ENCODE measurements at regions not wholly inside any gene's neighbourhood (a gene's known extent, or its start where the extent isn't known, plus 50 kb on each side); places are given as distances from the start of the nearest gene placed in this dataset.

- Histone ChIP-seq H3K4me1 (no peaks in the 10 kb centered on the region), H3K36me3 (no peaks in the 10 kb centered on the region), H3K27ac (no peak overlapping the region), H3K27me3 (no peaks in the 10 kb centered on the region), H3K4me3 (no peak overlapping the region), H3K9me3 (no peaks in the 10 kb centered on the region)
- TF ChIP-seq POLR2AphosphoS5 (IDR thresholded peaks at IDR 0.05; ENCODE audit: insufficient read depth in 1 of 2, low read depth in 1 of 2) (no peak), POLR2A (IDR thresholded peaks at IDR 0.05) (no peak), CTCF (IDR thresholded peaks at IDR 0.05) (no peak)
- intact Hi-C loops (cut with DNase I) = no loop called here
- DNase-seq (ENCODE audit: extremely low spot score in 2 of 2) = no peak
Measured at GRCh38 chr12:68468036-68468435, 135.9 kb upstream of the MDM1 start.

GRCh38 chr12:68469113-68469512 lies 137.0 kb upstream of the MDM1 start:
- H3K4me3 ChIP-seq = no peak overlapping the region
- H3K9me3 ChIP-seq = no peaks in the 10 kb centered on the region
- no peak overlapping the region for H3K27ac ChIP-seq
- no peaks in the 10 kb centered on the region for H3K36me3 ChIP-seq
- no peaks in the 10 kb centered on the region for H3K4me1 ChIP-seq
- H3K27me3 ChIP-seq = no peaks in the 10 kb centered on the region
- intact Hi-C loops (cut with DNase I) = no loop called here
- TF ChIP-seq POLR2A (IDR thresholded peaks at IDR 0.05) (no peak), CTCF (IDR thresholded peaks at IDR 0.05) (no peak), POLR2AphosphoS5 (IDR thresholded peaks at IDR 0.05; ENCODE audit: insufficient read depth in 1 of 2, low read depth in 1 of 2) (no peak)
- no peak for DNase-seq (ENCODE audit: extremely low spot score in 2 of 2)

GRCh38 chr12:68470664-68471328 lies 138.6 kb upstream of the MDM1 start:
- Histone ChIP-seq H3K36me3 (no peaks in the 10 kb centered on the region), H3K27me3 (no peaks in the 10 kb centered on the region), H3K4me1 (no peaks in the 10 kb centered on the region), H3K9me3 (no peaks in the 10 kb centered on the region), H3K4me3 (no peak overlapping the region), H3K27ac (no peak overlapping the region)
- intact Hi-C loops (cut with DNase I) = no loop called here
- no peak for DNase-seq (ENCODE audit: extremely low spot score in 2 of 2)
- TF ChIP-seq CTCF (IDR thresholded peaks at IDR 0.05) = no peak
- TF ChIP-seq POLR2AphosphoS5 (IDR thresholded peaks at IDR 0.05; ENCODE audit: insufficient read depth in 1 of 2, low read depth in 1 of 2) = no peak
- no peak for TF ChIP-seq POLR2A (IDR thresholded peaks at IDR 0.05)

- no peak for DNase-seq (ENCODE audit: extremely low spot score in 2 of 2)
- Histone ChIP-seq H3K4me3 (no peak overlapping the region), H3K27me3 (no peaks in the 10 kb centered on the region), H3K36me3 (no peaks in the 10 kb centered on the region), H3K4me1 (peaks cover 7% of the 10 kb centered on the region), H3K9me3 (no peaks in the 10 kb centered on the region), H3K27ac (no peak overlapping the region)
- TF ChIP-seq CTCF (IDR thresholded peaks at IDR 0.05) (no peak), POLR2A (IDR thresholded peaks at IDR 0.05) (no peak), POLR2AphosphoS5 (IDR thresholded peaks at IDR 0.05; ENCODE audit: insufficient read depth in 1 of 2, low read depth in 1 of 2) (no peak)
- intact Hi-C loops (cut with DNase I) = no loop called here
Measured at GRCh38 chr12:68474467-68475204, 136.1 kb upstream of the RAP1B start.

- DNase-seq (ENCODE audit: extremely low spot score in 2 of 2) = no peak
Measured at GRCh38 chr12:68476794-68477193, 133.9 kb upstream of the RAP1B start.

More at GRCh38 chr12:68476794-68477193, 133.9 kb upstream of the RAP1B start:
- Histone ChIP-seq H3K36me3 (no peaks in the 10 kb centered on the region), H3K4me1 (peaks cover 7% of the 10 kb centered on the region), H3K4me3 (no peak overlapping the region), H3K9me3 (no peaks in the 10 kb centered on the region), H3K27me3 (no peaks in the 10 kb centered on the region), H3K27ac (no peak overlapping the region)
- intact Hi-C loops (cut with DNase I) = no loop called here
- TF ChIP-seq CTCF (IDR thresholded peaks at IDR 0.05) (no peak), POLR2AphosphoS5 (IDR thresholded peaks at IDR 0.05; ENCODE audit: insufficient read depth in 1 of 2, low read depth in 1 of 2) (no peak), POLR2A (IDR thresholded peaks at IDR 0.05) (no peak)
